Effector CD8-positive, alpha-beta T cell (primary cell): ENCODE measurements at regions not wholly inside any gene's neighbourhood (a gene's known extent, or its start where the extent isn't known, plus 50 kb on each side); places are given as distances from the start of the nearest gene placed in this dataset.
"Not testable (repeated sequence)": the region's sequence is repeated elsewhere in the genome, so short reads cannot be mapped to it uniquely, and the experiment has no call there.

Source experiments
- DNase-seq: peaks from one replicate; lab custom pipeline; 2025; lab: John Stamatoyannopoulos, UW

DNA sequence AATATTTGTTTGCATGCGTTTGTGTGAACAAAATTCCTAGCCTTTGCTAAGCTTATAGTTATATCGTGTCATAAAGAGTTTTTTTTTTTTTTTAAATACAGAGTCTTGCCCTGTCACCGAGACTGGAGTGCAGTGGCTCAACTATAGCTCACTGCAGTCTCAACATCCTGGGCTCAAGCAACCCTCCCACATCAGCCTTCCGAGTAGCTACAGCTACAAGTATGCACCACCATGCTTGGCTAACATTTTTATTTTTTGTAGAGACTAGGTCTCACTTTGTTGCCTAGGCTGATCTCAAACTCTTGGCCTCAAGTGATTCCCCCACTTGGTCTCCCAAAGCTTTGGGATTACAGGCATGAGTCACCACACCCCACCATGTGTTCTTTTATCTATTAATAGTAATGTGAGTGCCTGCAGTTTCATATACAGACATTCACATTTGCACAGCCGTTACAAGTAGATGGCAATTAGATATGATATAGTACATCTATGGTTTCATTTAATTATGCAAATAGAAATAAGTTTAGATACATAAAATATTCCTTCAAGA, 848.6 kb downstream of the PDCD6IP start:
- DNase-seq: no peak

GRCh38 chr3:34650131-34650530, 851.7 kb downstream of the PDCD6IP start:
- DNase-seq: no peak

- DNase-seq: no peak
These were observed 870.5 kb downstream of the PDCD6IP start for GRCh38 chr3:34668915-34669314.

- DNase-seq: no peak
These were observed 871.1 kb downstream of the PDCD6IP start for GRCh38 chr3:34669490-34669889.

DNA sequence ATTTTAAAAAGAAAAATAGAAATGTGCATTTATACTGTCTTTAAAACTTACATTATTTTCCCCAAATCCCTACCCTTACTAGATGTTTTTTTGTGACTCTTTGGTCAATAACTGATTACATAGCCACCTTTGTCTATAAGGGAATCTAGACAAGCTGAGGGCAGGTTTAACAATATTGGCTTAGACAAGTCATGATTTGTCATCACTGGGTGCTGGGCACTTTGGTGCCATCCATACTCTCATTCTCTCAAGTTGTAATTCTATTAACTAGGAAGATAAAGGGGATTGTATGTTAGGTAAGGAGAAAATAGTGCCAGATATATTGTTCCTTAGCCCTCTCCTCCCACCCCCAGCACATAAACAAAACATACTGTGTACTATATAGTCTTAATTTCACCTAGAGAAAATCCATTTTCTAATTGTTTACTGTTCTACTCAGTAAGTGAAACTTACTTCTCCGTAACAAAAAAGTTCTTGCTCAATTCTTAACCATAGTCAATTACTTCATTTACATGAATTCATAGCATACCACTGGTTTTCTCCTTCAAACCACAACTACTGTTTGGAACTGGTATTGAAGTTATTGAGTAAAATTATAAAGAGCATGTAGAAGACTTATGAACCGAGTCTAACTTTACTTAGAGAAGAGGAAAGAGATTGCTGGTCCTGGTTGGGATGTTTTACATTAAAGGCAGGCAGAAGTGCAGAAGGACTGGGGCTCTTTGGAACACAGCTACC, 877.1 kb downstream of the PDCD6IP start:
- no peak for DNase-seq

GRCh38 chr3:34676436-34676835, 878.0 kb downstream of the PDCD6IP start:
- DNase-seq: no peak

DNA sequence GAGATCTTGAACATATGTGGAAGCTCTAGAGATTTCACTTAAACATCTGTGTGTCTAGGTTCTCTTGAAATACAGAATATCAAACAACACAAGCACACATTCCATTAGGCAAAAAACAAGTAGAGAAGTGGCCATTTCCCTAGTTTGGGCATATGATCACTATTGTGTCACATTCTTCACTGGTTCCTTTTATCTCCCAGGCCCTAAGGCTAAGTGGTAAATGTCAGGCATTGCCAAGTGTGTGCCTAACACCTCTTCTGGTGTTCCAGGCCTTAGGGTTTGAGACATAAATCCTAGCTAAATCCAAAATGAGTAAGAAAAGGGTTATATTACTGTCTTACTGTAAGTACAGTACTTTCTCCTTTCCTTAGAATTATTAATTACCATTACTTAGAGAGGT, 880.1 kb downstream of the PDCD6IP start:
- no peak for DNase-seq

DNA sequence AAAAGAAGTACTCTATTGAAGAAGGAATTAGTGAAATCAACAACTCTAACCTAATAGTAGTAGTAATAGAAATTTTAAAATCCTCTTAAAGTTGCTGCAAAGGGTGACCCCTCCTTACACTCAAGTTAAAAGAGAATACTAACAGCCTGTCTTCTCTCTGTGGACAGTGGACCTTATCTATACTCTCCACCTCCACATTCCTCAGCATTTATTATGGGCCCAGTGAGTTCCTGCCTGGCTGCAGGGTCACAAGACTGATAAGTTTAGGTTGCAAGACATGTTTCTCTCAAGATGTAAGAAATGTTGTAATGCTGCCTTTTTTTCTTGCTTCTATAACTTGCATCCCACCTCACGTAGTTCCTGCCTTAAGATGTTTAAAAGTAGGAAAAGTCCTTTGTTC, 880.6 kb downstream of the PDCD6IP start:
- DNase-seq: not testable (repeated sequence)

DNA sequence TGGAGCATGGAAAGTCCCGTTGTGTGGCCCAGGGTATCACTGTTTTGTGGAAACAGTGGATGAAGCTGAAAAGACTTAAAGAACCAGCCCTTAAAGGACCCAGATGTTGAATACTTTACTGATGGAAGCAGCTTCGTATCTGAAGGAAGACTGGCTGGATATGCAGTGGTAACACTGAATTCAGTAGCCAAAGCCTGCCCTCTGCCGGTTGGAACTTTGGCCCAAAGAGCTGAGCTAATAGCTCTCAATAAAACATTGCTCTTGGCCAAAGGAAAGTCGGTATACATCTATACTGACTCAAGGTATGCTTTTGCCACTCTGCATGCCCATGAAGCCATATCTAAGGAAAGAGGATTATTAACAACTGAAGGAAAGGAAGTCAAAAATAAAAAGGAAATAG, 885.4 kb downstream of the PDCD6IP start:
- DNase-seq: peak; percentile 6

GRCh38 chr3:34686541-34686940, 888.1 kb downstream of the PDCD6IP start:
- DNase-seq: no peak

DNA sequence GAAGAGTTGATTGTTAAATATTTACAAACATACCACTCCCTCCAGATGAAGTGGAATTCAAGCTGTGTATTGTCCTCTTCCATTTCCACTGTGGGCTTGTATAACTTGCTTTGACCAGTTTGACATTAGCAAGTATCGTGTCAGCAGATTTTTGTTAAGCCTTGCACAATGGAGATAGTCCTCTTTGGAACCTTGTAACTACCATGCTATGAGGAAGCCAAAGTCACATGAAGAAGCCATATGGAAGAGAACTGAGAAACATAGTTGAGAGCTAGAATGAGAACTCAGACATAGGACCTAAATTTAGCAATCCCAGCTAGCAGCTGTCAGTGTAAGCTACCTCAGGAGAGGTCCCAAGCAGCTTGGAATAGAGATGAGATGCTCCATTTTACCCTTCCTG, 889.2 kb downstream of the PDCD6IP start:
- no peak for DNase-seq

DNA sequence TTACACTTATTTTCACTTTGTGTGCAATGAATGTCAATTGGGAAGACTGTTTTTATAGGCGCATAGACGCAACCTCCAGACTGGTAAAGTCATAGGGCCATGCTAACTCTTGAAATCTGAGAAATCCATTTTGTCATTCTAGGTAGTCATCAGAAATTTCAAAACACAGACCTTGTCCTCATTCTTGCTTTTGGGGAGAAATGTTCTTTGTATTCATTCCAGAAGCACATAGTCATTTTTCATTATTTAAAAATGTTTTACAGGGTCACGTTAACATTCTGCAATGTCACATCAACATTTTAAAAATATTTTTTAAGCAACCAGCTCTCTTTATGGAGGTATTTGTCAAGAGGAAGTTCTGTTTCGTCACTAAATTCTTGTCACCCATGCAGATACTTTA, 898.4 kb downstream of the PDCD6IP start:
- no peak for DNase-seq

GRCh38 chr3:34703053-34703452, 904.6 kb downstream of the PDCD6IP start:
- DNase-seq: no peak

GRCh38 chr3:34724916-34725499, 914.3 kb upstream of the ARPP21 start:
- DNase-seq: no peak

DNA sequence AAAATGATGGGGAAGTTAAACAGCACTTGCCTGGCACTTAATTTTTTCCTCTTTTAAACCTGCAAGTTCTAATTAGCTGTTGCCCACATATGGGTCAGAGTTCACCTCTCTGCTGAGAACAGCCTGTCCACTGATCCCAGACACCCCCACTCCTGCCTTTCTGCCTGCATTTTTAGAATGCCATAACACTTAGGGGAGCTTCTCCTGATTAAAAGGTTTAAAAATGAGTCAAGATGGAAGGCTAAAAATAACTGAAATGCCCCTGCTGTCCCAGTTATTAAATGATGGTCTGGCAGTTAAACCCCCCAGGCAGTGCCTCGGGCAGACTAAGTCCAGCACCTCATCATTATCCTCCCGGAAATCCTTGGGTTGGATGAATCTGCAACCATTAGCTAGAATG, 913.6 kb upstream of the ARPP21 start:
- no peak for DNase-seq

DNA sequence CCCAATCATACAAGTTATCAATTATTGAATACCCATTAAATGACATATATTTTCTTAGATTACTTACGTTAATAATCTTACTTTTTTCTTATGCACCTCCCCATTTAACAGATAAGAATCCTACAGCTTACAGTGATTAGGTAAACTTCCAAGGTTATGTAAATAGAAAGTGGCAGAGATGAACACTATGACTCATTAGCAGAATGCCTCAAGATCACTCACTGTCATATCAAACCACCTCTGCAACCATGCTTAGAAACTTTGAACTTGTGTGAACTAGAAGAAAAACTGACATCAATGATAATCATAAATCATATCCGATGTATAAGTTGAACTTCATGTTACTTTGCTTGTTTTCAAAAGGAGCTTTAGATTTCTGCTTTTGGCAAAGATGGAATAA, 911.6 kb upstream of the ARPP21 start:
- DNase-seq: no peak

DNA sequence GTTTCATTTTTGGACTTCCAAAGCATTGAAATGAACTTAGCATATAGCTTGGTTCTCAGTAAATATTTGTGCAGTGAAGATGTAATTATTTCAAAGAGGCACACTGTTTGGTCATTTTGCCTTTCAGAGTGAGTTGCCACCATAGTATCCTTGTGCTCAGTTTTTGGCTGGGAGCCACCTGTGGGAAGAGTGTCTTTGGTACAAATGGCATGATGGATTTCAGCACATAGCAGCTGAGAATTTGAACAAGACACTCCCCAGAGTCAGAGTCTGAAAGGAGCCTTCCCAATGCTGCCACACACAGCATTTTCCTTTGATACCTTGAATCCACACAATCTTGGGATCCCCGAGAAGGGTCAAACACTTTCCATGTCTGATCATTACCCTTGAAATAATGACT, 897.2 kb upstream of the ARPP21 start:
- no peak for DNase-seq

GRCh38 chr3:34758630-34759261, 880.6 kb upstream of the ARPP21 start:
- no peak for DNase-seq

DNA sequence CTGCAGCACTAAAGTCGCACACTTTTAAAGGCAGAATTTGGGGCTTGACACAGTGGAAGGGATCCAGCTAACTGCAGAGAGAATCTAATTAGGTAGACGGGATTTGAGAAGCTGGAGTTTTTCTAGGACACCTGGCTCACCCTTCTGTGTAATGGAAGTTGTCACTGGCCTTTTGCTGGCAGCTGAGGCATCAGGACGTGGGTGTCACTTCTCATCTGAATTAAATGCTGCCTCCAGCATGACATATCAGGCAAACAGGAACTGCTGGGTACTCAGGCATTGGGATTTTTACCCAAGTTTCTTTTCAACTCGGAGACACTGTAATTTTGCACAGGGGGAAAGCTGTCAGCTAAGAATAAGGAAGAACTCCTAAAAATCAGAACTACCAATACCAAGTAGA, 861.9 kb upstream of the ARPP21 start:
- no peak for DNase-seq

GRCh38 chr3:34779092-34779491, 860.2 kb upstream of the ARPP21 start:
- DNase-seq: no peak

GRCh38 chr3:34780294-34780693, 859.0 kb upstream of the ARPP21 start:
- DNase-seq: no peak

- no peak for DNase-seq
These were observed 858.4 kb upstream of the ARPP21 start for GRCh38 chr3:34780973-34781372.

GRCh38 chr3:34782871-34783270, 856.5 kb upstream of the ARPP21 start:
- no peak for DNase-seq
